ENCODE measurements at regions not wholly inside any gene's neighbourhood (a gene's known extent, or its start where the extent isn't known, plus 50 kb on each side); places are given as distances from the start of the nearest gene placed in this dataset.

DNA sequence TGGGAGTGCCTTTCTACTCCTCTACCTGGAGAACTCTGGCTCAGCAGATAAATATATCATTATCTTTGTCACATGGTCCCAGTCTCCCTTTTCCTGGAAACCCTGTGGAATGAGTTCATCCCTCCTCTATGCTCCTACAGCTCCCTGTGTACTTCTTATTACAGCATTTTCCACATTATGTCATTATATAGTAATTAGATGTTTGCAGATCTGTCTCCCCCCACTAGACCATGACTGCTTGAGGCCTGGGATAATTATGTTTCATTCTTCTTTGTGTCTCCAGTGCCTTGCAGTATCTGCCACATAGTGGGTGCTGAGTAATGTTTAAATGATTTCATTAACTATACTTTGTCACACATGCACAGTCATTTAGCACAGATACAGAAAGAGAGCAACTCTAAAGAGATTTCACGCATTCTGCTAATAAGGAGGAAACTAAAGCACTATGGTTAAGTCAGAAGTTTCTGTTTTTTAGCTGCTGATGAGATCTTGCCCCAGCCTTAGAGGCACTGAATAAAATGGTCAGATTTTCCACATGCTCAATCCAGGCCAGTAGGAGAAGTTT lies 66.1 kb upstream of the DIAPH3 start:
- TF ChIP-seq, protein P1, sequence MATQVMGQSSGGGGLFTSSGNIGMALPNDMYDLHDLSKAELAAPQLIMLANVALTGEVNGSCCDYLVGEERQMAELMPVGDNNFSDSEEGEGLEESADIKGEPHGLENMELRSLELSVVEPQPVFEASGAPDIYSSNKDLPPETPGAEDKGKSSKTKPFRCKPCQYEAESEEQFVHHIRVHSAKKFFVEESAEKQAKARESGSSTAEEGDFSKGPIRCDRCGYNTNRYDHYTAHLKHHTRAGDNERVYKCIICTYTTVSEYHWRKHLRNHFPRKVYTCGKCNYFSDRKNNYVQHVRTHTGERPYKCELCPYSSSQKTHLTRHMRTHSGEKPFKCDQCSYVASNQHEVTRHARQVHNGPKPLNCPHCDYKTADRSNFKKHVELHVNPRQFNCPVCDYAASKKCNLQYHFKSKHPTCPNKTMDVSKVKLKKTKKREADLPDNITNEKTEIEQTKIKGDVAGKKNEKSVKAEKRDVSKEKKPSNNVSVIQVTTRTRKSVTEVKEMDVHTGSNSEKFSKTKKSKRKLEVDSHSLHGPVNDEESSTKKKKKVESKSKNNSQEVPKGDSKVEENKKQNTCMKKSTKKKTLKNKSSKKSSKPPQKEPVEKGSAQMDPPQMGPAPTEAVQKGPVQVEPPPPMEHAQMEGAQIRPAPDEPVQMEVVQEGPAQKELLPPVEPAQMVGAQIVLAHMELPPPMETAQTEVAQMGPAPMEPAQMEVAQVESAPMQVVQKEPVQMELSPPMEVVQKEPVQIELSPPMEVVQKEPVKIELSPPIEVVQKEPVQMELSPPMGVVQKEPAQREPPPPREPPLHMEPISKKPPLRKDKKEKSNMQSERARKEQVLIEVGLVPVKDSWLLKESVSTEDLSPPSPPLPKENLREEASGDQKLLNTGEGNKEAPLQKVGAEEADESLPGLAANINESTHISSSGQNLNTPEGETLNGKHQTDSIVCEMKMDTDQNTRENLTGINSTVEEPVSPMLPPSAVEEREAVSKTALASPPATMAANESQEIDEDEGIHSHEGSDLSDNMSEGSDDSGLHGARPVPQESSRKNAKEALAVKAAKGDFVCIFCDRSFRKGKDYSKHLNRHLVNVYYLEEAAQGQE (IDR thresholded peaks at IDR 0.05; ENCODE audit: low read depth): no peak
- TF ChIP-seq, protein P2, sequence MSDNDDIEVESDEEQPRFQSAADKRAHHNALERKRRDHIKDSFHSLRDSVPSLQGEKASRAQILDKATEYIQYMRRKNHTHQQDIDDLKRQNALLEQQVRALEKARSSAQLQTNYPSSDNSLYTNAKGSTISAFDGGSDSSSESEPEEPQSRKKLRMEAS (IDR thresholded peaks at IDR 0.05): no peak
- no peak for TF ChIP-seq TAF1 (IDR thresholded peaks at IDR 0.05; ENCODE audit: low read depth)
- no peak for TF ChIP-seq CEBPB (IDR thresholded peaks at IDR 0.05)
- no peak for TF ChIP-seq YY1 (IDR thresholded peaks at IDR 0.05; ENCODE audit: low read depth)
- TF ChIP-seq EGR1 (IDR thresholded peaks at IDR 0.05): no peak
- no peak for TF ChIP-seq CREB1 (IDR thresholded peaks at IDR 0.05; ENCODE audit: low read depth)
- TF ChIP-seq EP300 (IDR thresholded peaks at IDR 0.05; ENCODE audit: borderline replicate concordance): no peak
- no peak for TF ChIP-seq ZBTB7A (IDR thresholded peaks at IDR 0.05; ENCODE audit: low read depth)
- TF ChIP-seq, protein P3, sequence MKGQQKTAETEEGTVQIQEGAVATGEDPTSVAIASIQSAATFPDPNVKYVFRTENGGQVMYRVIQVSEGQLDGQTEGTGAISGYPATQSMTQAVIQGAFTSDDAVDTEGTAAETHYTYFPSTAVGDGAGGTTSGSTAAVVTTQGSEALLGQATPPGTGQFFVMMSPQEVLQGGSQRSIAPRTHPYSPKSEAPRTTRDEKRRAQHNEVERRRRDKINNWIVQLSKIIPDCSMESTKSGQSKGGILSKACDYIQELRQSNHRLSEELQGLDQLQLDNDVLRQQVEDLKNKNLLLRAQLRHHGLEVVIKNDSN (IDR thresholded peaks at IDR 0.05): no peak
- TF ChIP-seq FOXM1 (IDR thresholded peaks at IDR 0.05; ENCODE audit: borderline replicate concordance, low read depth): no peak
- no peak for TF ChIP-seq TEAD4 (IDR thresholded peaks at IDR 0.05)
- TF ChIP-seq NFIC (IDR thresholded peaks at IDR 0.05): no peak

DNA sequence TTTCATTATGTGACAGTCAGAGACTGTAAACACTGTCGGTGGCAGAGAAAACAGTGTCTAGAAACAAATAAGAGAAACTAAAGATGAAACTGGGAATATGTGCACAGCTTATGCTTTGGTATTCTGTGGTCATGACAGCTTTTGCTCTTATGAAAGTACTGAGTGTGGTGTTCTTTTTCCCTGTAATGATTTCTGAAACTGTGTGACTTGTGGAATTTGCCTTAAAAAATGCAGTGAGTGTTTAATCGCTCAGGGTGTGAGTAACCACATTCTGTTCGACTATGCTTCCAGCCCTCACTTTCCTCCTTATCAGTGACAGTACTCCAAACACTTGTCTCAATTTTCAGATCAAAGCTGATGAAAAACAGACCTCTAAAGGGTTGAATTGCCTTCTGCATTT lies 66.9 kb upstream of the DIAPH3 start:
- no peak for TF ChIP-seq CEBPB (IDR thresholded peaks at IDR 0.05)
- TF ChIP-seq, protein P3 (IDR thresholded peaks at IDR 0.05): no peak
- TF ChIP-seq, protein P1 (IDR thresholded peaks at IDR 0.05; ENCODE audit: low read depth): no peak
- no peak for TF ChIP-seq CREB1 (IDR thresholded peaks at IDR 0.05; ENCODE audit: low read depth)
- TF ChIP-seq EP300 (IDR thresholded peaks at IDR 0.05; ENCODE audit: borderline replicate concordance): no peak
- no peak for TF ChIP-seq RAD21 (IDR thresholded peaks at IDR 0.05; ENCODE audit: low read depth)
- TF ChIP-seq FOXM1 (IDR thresholded peaks at IDR 0.05; ENCODE audit: borderline replicate concordance, low read depth): no peak
- no peak for TF ChIP-seq EGR1 (IDR thresholded peaks at IDR 0.05)
- TF ChIP-seq, protein P2 (IDR thresholded peaks at IDR 0.05): no peak
- no peak for TF ChIP-seq NFIC (IDR thresholded peaks at IDR 0.05)
- no peak for TF ChIP-seq ZBTB7A (IDR thresholded peaks at IDR 0.05; ENCODE audit: low read depth)
- no peak for TF ChIP-seq YY1 (IDR thresholded peaks at IDR 0.05; ENCODE audit: low read depth)
- no peak for TF ChIP-seq TCF12 (IDR thresholded peaks at IDR 0.05; ENCODE audit: low read depth)

DNA sequence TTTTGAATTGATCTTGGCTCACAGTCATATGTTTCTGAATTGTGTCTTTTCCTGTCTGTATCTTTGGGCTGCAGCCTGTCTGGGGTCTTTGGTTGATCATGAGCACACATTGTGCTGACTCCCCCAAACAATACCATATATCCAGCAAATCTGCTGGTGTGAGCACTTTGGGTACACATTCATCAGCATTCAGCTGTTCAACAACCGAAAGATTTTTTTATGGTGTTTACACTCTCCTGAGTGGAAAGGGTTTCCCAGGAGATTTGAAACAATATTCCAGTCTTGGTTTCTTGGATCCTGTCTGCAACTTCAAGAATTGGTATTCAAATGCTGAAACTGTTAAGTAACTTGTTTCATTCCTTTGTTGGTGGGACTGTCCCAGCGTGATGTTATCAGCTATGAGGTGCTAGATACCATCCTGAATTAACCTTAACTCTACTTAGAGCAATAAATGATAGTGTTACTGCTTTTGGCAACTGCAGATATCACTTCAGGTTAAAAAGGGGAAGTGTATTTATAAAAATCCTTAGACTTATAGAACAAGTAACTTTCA lies 78.4 kb upstream of the DIAPH3 start:
- TF ChIP-seq NFIC (IDR thresholded peaks at IDR 0.05): no peak
- TF ChIP-seq CEBPB (IDR thresholded peaks at IDR 0.05): no peak
- no peak for TF ChIP-seq CREB1 (IDR thresholded peaks at IDR 0.05; ENCODE audit: low read depth)
- TF ChIP-seq FOXM1 (IDR thresholded peaks at IDR 0.05; ENCODE audit: borderline replicate concordance, low read depth): no peak
- TF ChIP-seq ZBTB7A (IDR thresholded peaks at IDR 0.05; ENCODE audit: low read depth): no peak
- no peak for TF ChIP-seq EGR1 (IDR thresholded peaks at IDR 0.05)
- TF ChIP-seq EP300 (IDR thresholded peaks at IDR 0.05; ENCODE audit: borderline replicate concordance): no peak
- TF ChIP-seq TAF1 (IDR thresholded peaks at IDR 0.05; ENCODE audit: low read depth): no peak
- TF ChIP-seq, protein P1 (IDR thresholded peaks at IDR 0.05; ENCODE audit: low read depth): no peak
- no peak for TF ChIP-seq TEAD4 (IDR thresholded peaks at IDR 0.05)
- TF ChIP-seq, protein P2 (IDR thresholded peaks at IDR 0.05): no peak
- TF ChIP-seq YY1 (IDR thresholded peaks at IDR 0.05; ENCODE audit: low read depth): no peak
- TF ChIP-seq RAD21 (IDR thresholded peaks at IDR 0.05; ENCODE audit: low read depth): no peak
- TF ChIP-seq, protein P3 (IDR thresholded peaks at IDR 0.05): no peak

Measured in Ishikawa (cell line).